HG02943 (cell line): ENCODE measurements at regions not wholly inside any gene's neighbourhood (a gene's known extent, or its start where the extent isn't known, plus 50 kb on each side); places are given as distances from the start of the nearest gene placed in this dataset.
"Not testable (repeated sequence)": the region's sequence is repeated elsewhere in the genome, so short reads cannot be mapped to it uniquely, and the experiment has no call there.

Experiments used
- ATAC-seq: cut with Tn5 transposase; IDR thresholded peaks from one replicate; pipeline ENCODE4 v1.9.1; 2021; ENCODE audit warnings: mild to moderate bottlenecking, low read depth, moderate library complexity; ENCODE audit not compliant: unreplicated experiment

GRCh38 chr5:96113170-96113939, 151.7 kb upstream of the ELL2 start:
- no peak for ATAC-seq

- no peak for ATAC-seq
Measured at GRCh38 chr5:96112703-96113102, 151.1 kb upstream of the ELL2 start.

- no peak for ATAC-seq
Measured at GRCh38 chr5:96112123-96112670, 150.5 kb upstream of the ELL2 start.

- ATAC-seq, result no peak
Measured at GRCh38 chr5:96111080-96111756, 149.6 kb upstream of the ELL2 start.

GRCh38 chr5:96110300-96110699, 148.6 kb upstream of the ELL2 start:
- no peak for ATAC-seq

GRCh38 chr5:96108629-96109028, 147.0 kb upstream of the ELL2 start:
- ATAC-seq, result not testable (repeated sequence)

GRCh38 chr5:96103829-96104228, 142.2 kb upstream of the ELL2 start:
- ATAC-seq, result not testable (repeated sequence)

- ATAC-seq, result no peak
Measured at GRCh38 chr5:96101358-96102089, 139.9 kb upstream of the ELL2 start.

- not testable (repeated sequence) for ATAC-seq
Measured at GRCh38 chr5:96097488-96097887, 135.8 kb upstream of the ELL2 start.

- ATAC-seq, result no peak
Measured at GRCh38 chr5:96096724-96097123, 135.1 kb upstream of the ELL2 start.

GRCh38 chr5:96094904-96095303, 133.3 kb upstream of the ELL2 start:
- no peak for ATAC-seq

GRCh38 chr5:96093890-96094381, 132.3 kb upstream of the ELL2 start:
- ATAC-seq, result no peak

GRCh38 chr5:96093340-96093739, 131.7 kb upstream of the ELL2 start:
- ATAC-seq, result no peak

GRCh38 chr5:96091874-96092273, 130.2 kb upstream of the ELL2 start:
- no peak for ATAC-seq

GRCh38 chr5:96090215-96090614, 128.6 kb upstream of the ELL2 start:
- ATAC-seq, result no peak

- ATAC-seq, result no peak
Measured at GRCh38 chr5:96088706-96089498, 127.3 kb upstream of the ELL2 start.

GRCh38 chr5:96087939-96088338, 126.3 kb upstream of the ELL2 start:
- no peak for ATAC-seq

- no peak for ATAC-seq
Measured at GRCh38 chr5:96084874-96085506, 123.3 kb upstream of the ELL2 start.

- ATAC-seq, result no peak
Measured at GRCh38 chr5:96083361-96083881, 121.8 kb upstream of the ELL2 start.
